Effector memory CD4-positive, alpha-beta T cell (primary cell): ENCODE measurements at regions not wholly inside any gene's neighbourhood (a gene's known extent, or its start where the extent isn't known, plus 50 kb on each side); places are given as distances from the start of the nearest gene placed in this dataset.

Experiments used
- DNase-seq, 3 donors: peaks; one replicate each; pipeline ENCODE4 v3.0.0-alpha.2; 2020
- H3K27ac ChIP-seq: 2 replicates; pipeline ENCODE4 v1.7.0; 2013; ENCODE audit warnings: mild to moderate bottlenecking, low read length, moderate library complexity; ENCODE audit not compliant: insufficient read depth, poor library complexity, severe bottlenecking
- H3K27me3 ChIP-seq: replicated peaks from 2 replicates; pipeline ENCODE4 v1.7.0; 2013; ENCODE audit warnings: mild to moderate bottlenecking, low read length; ENCODE audit not compliant: insufficient read depth, control insufficient read depth, poor library complexity, severe bottlenecking
- H3K36me3 ChIP-seq: 2 replicates; pipeline ENCODE4 v1.7.0; 2013; ENCODE audit warnings: mild to moderate bottlenecking, low read length, moderate library complexity; ENCODE audit not compliant: control insufficient read depth, insufficient read depth
- H3K4me1 ChIP-seq: 2 replicates; pipeline ENCODE4 v1.7.0; 2013; ENCODE audit warnings: low read length, mild to moderate bottlenecking; ENCODE audit not compliant: control insufficient read depth, insufficient read depth, poor library complexity, severe bottlenecking
- H3K4me3 ChIP-seq: 2 replicates; pipeline ENCODE4 v1.7.0; 2013; ENCODE audit warnings: low read length, low read depth, mild to moderate bottlenecking; ENCODE audit not compliant: insufficient read depth, poor library complexity, severe bottlenecking
- H3K9me3 ChIP-seq: 2 replicates; pipeline ENCODE4 v1.7.0; 2013; ENCODE audit warnings: mild to moderate bottlenecking, low read length, moderate library complexity; ENCODE audit not compliant: control insufficient read depth

GRCh38 chr7:18145160-18145559, 117.5 kb upstream of the PRPS1L1 start:
- Histone ChIP-seq H3K27ac (no peak overlapping the region), H3K9me3 (no peaks in the 10 kb centered on the region), H3K4me1 (no peaks in the 10 kb centered on the region), H3K36me3 (no peaks in the 10 kb centered on the region), H3K4me3 (no peak overlapping the region), H3K27me3 (no peaks in the 10 kb centered on the region)
- DNase-seq, result no peak

DNA sequence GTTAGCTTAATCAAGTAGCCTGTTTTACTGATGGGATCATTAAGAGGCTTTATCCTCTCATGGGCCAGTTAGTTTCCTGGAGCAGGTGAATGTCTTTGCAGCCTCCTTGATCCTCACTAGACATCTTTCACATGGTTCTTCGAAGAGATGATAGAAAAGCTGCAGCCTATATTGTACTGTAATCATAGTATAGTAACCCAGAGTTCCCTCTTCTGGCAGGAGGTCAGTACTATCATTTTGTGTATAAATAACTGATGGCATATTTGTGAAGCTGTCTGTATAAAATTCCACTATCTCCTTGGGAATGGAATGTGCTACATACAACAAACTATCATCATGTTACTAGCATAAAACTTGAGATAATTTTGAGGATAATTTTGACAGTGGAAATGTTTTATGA, 123.8 kb upstream of the PRPS1L1 start:
- Histone ChIP-seq H3K27ac (no peak overlapping the region), H3K4me3 (no peak overlapping the region), H3K9me3 (no peaks in the 10 kb centered on the region), H3K4me1 (no peaks in the 10 kb centered on the region), H3K36me3 (no peaks in the 10 kb centered on the region), H3K27me3 (no peaks in the 10 kb centered on the region)
- no peak for DNase-seq

- DNase-seq, result no peak
- Histone ChIP-seq H3K36me3 (no peaks in the 10 kb centered on the region), H3K27me3 (no peaks in the 10 kb centered on the region), H3K9me3 (no peaks in the 10 kb centered on the region), H3K4me3 (no peak overlapping the region), H3K27ac (no peak overlapping the region), H3K4me1 (no peaks in the 10 kb centered on the region)
These were observed 125.6 kb upstream of the PRPS1L1 start for GRCh38 chr7:18153183-18153748.

- no peak for DNase-seq
- Histone ChIP-seq H3K27me3 (no peaks in the 10 kb centered on the region), H3K4me3 (no peak overlapping the region), H3K9me3 (no peaks in the 10 kb centered on the region), H3K27ac (no peak overlapping the region), H3K36me3 (no peaks in the 10 kb centered on the region), H3K4me1 (no peaks in the 10 kb centered on the region)
These were observed 127.1 kb upstream of the PRPS1L1 start for GRCh38 chr7:18154726-18155125.

DNA sequence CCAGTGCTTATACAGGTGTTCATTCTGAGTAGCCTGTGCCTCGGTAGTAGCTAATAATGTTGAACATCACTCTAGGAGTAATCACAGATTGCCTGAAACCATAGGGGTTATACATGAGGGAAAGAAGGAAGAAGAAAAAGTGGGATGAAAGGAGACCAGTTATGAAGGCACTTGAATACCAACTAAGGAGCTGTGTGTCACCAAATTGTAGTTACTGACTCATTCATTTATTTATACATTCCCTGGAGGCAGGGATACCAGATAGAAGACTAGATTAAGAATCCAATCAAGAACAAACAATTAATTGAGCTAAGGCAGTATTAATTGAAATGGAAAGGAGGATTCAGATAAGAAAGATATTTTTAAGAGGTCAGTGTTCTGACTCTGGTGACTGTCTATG, 129.6 kb upstream of the PRPS1L1 start:
- H3K27me3 ChIP-seq, result no peaks in the 10 kb centered on the region
- H3K4me3 ChIP-seq, result no peak overlapping the region
- H3K9me3 ChIP-seq, result no peaks in the 10 kb centered on the region
- no peak overlapping the region for H3K27ac ChIP-seq
- DNase-seq, result no peak
- H3K4me1 ChIP-seq, result no peaks in the 10 kb centered on the region
- H3K36me3 ChIP-seq, result no peaks in the 10 kb centered on the region

GRCh38 chr7:18162657-18163056, 135.0 kb upstream of the PRPS1L1 start:
- no peak for DNase-seq
- no peaks in the 10 kb centered on the region for H3K27me3 ChIP-seq
- H3K4me1 ChIP-seq, result no peaks in the 10 kb centered on the region

DNA sequence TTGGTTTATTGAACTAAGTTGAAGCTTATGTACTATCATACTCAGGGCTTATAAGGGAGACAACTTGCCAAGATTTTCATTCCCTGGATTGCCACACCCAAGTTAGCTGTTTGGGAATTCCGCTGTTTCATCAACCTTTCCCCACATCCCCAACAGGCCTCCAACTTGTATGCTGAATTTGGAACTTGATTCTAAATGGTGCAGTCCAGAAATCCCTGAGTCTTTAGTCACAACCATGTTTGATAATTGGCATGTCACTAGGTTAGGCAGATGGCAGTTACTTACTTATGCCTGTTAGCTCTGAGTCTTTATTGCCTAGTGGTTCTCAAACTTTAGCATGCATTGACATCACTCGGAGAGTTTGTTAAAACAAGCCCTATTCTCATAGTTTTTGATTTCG, 135.4 kb upstream of the PRPS1L1 start:
- Histone ChIP-seq H3K4me3 (no peak overlapping the region), H3K9me3 (no peaks in the 10 kb centered on the region), H3K36me3 (no peaks in the 10 kb centered on the region), H3K27me3 (no peaks in the 10 kb centered on the region), H3K4me1 (no peaks in the 10 kb centered on the region), H3K27ac (no peak overlapping the region)
- no peak for DNase-seq

More at GRCh38 chr7:18162657-18163056, 135.0 kb upstream of the PRPS1L1 start:
- H3K9me3 ChIP-seq, result no peaks in the 10 kb centered on the region
- no peak overlapping the region for H3K27ac ChIP-seq
- no peak overlapping the region for H3K4me3 ChIP-seq
- no peaks in the 10 kb centered on the region for H3K36me3 ChIP-seq

DNA sequence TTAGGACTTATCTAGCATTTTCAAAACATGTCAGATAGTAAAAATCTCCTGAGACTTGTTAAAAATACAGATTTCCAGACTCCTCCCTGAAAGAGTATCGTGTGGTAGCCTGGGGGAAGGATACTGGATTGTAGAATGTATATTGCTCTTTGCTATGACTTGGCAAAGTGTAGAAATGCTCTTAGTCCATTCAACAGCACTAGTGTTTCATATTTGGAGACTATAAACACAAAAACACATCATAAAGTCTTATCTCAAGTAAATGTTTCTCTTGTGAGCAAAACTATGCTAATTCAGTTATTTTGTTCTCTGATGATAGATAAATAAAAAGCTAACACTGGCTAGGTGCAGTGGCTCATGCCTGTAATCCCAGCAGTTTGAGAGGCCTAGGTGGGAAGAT, 137.5 kb upstream of the PRPS1L1 start:
- DNase-seq, result no peak
- H3K9me3 ChIP-seq, result no peaks in the 10 kb centered on the region
- no peaks in the 10 kb centered on the region for H3K4me1 ChIP-seq
- no peaks in the 10 kb centered on the region for H3K36me3 ChIP-seq
- H3K27ac ChIP-seq, result no peak overlapping the region
- no peak overlapping the region for H3K4me3 ChIP-seq
- H3K27me3 ChIP-seq, result no peaks in the 10 kb centered on the region

GRCh38 chr7:18166002-18166401, 138.4 kb upstream of the PRPS1L1 start:
- Histone ChIP-seq H3K27me3 (no peaks in the 10 kb centered on the region), H3K4me3 (no peak overlapping the region), H3K36me3 (no peaks in the 10 kb centered on the region), H3K27ac (no peak overlapping the region), H3K4me1 (no peaks in the 10 kb centered on the region), H3K9me3 (no peaks in the 10 kb centered on the region)
- no peak for DNase-seq

GRCh38 chr7:18167815-18168214, 140.2 kb upstream of the PRPS1L1 start:
- Histone ChIP-seq H3K9me3 (no peaks in the 10 kb centered on the region), H3K4me3 (no peak overlapping the region), H3K27me3 (no peaks in the 10 kb centered on the region), H3K4me1 (no peaks in the 10 kb centered on the region), H3K36me3 (no peaks in the 10 kb centered on the region), H3K27ac (no peak overlapping the region)
- no peak for DNase-seq

DNA sequence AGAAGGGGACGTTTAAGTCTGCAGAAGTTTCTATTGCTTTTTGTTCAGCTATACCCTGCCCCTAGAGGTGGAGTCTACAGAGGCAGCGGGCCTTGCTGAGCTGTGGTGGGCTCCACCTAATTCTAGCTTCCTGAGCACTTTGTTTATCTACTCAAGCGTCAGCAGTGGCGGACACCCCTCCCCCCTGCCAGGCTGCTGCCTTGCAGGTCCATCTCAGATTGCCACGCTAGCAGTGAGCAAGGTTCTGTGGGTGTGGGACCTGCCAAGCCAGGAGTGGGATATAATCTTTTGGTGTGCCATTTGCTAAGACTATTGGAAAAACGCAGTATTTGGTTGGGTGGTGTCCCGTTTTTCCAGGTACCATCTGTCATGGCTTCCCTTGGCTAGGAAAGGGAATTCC, 147.3 kb upstream of the PRPS1L1 start:
- no peaks in the 10 kb centered on the region for H3K4me1 ChIP-seq
- DNase-seq, result no peak
- no peaks in the 10 kb centered on the region for H3K9me3 ChIP-seq
- H3K27ac ChIP-seq, result no peak overlapping the region
- no peaks in the 10 kb centered on the region for H3K36me3 ChIP-seq
- no peak overlapping the region for H3K4me3 ChIP-seq
- no peaks in the 10 kb centered on the region for H3K27me3 ChIP-seq
